ENCODE measurements at regions not wholly inside any gene's neighbourhood (a gene's known extent, or its start where the extent isn't known, plus 50 kb on each side); places are given as distances from the start of the nearest gene placed in this dataset.

- no TSS peak for BruUV-seq (replicated peaks)
- no peaks in the 10 kb centered on the region for H3K9me3 ChIP-seq (replicated peaks; ENCODE audit: control insufficient read depth, insufficient read depth, low read length)
These were observed 1058.2 kb upstream of the PCDH20 start for GRCh38 chr13:62473944-62474237.

More at GRCh38 chr13:62473944-62474237, 1058.2 kb upstream of the PCDH20 start:
- intact Hi-C loops (cut with micrococcal nuclease; ENCODE audit: unreplicated experiment) = no loop called here
- TF ChIP-seq MEF2B (IDR thresholded peaks at IDR 0.05; ENCODE audit: partially characterized antibody, poor library complexity, severe bottlenecking) (no peak), POLR2A (IDR thresholded peaks at IDR 0.05; ENCODE audit: low read depth, low read length) (no peak), POU2F2 (IDR thresholded peaks at IDR 0.05; ENCODE audit: borderline replicate concordance, low read depth, low read length) (no peak), SRF (IDR thresholded peaks at IDR 0.05; ENCODE audit: low read depth in 2 of 2, low read length in 2 of 2) (no peak), TCF7 (IDR thresholded peaks at IDR 0.05; ENCODE audit: borderline replicate concordance) (no peak), ZNF217 (IDR thresholded peaks at IDR 0.05) (no peak), GATAD2B (conservative IDR thresholded peaks at IDR 0.05; ENCODE audit: low read depth) (no peak), JUNB (IDR thresholded peaks at IDR 0.05) (no peak), KDM1A (IDR thresholded peaks at IDR 0.05; ENCODE audit: borderline replicate concordance) (no peak), E2F8 (IDR thresholded peaks at IDR 0.05; ENCODE audit: low read depth, partially characterized antibody) (no peak)
- no peak overlapping the region for H3K4me3 ChIP-seq
- no peak overlapping the region for H3K27ac ChIP-seq (ENCODE audit: control insufficient read depth, insufficient read depth)
- H4K20me1 ChIP-seq (ENCODE audit: control insufficient read depth, insufficient read depth) = no peaks in the 10 kb centered on the region
- 30% methylated on average over 3 of the region's 3 CpGs for WGBS (ENCODE audit: insufficient coverage, insufficient replicate concordance, low lambda C conversion rate, missing lambda C conversion rate)
- H3K36me3 ChIP-seq (ENCODE audit: control insufficient read depth in 2 of 2, insufficient read depth in 2 of 2, low read length in 1 of 2) = no peaks in the 10 kb centered on the region
- no peaks in the 10 kb centered on the region for H3K4me1 ChIP-seq (ENCODE audit: control insufficient read depth, insufficient read depth, low read length)
- ChIA-PET RAD21 (ENCODE audit: unreplicated experiment) (no interaction called here), POLR2A (no interaction called here), CTCF (interaction anchor here (1.4 kb wide), 1 partner anchor 12 kb away, joined by 3 read pairs; no protein-coding TSS in a partner anchor), SMC1A (ENCODE audit: uncharacterized antibody, unreplicated experiment) (interaction anchor here (1.1 to 1.7 kb wide), 3 partner anchors 10 to 1163 kb away, joined by 3 to 5 read pairs (median 3); no protein-coding TSS in a partner anchor)
- H3K9ac ChIP-seq (ENCODE audit: control insufficient read depth, insufficient read depth, low read length) = no peak overlapping the region
- no peaks in the 10 kb centered on the region for H3K79me2 ChIP-seq (ENCODE audit: control insufficient read depth, insufficient read depth, low read length)
- H3K4me2 ChIP-seq (ENCODE audit: control insufficient read depth, insufficient read depth) = no peak overlapping the region
- no peak overlapping the region for H2AFZ ChIP-seq (ENCODE audit: control insufficient read depth, low read depth, low read length)
- no peaks in the 10 kb centered on the region for H3K27me3 ChIP-seq (replicated peaks in 1 of 2; ENCODE audit: control insufficient read depth in 2 of 2, insufficient read depth in 2 of 2, low read length in 1 of 2)
- no peak for FAIRE-seq
- no peak for DNase-seq (ENCODE audit: low read depth, low spot score)
- in situ Hi-C loops (cut with MboI) = no loop called here
- no peak for ATAC-seq
